Type B pancreatic cell (in vitro differentiated cells): ENCODE measurements at regions not wholly inside any gene's neighbourhood (a gene's known extent, or its start where the extent isn't known, plus 50 kb on each side); places are given as distances from the start of the nearest gene placed in this dataset.

Experiments
- DNase-seq: peaks from one replicate; pipeline ENCODE4 v3.0.0; 2021; ENCODE audit warnings: mixed read lengths; ENCODE audit not compliant: unreplicated experiment; ENCODE audit errors: extremely low spot score
- H3K27ac Mint-ChIP-seq: 2 replicates; pipeline ENCODE4 v1.8.0; 2021; ENCODE audit warnings: mild to moderate bottlenecking, mixed read lengths
- H3K27me3 Mint-ChIP-seq: 2 replicates; pipeline ENCODE4 v1.8.0; 2021; ENCODE audit warnings: mixed read lengths
- H3K36me3 Mint-ChIP-seq: 2 replicates; pipeline ENCODE4 v1.8.0; 2021; ENCODE audit warnings: mixed read lengths
- H3K4me1 Mint-ChIP-seq: one replicate; pipeline ENCODE4 v1.8.0; 2021; ENCODE audit warnings: mixed read lengths; ENCODE audit not compliant: unreplicated experiment
- H3K4me3 Mint-ChIP-seq: 2 replicates; pipeline ENCODE4 v1.8.0; 2021; ENCODE audit warnings: mild to moderate bottlenecking, mixed read lengths
- H3K9me3 Mint-ChIP-seq: 2 replicates; pipeline ENCODE4 v1.8.0; 2021; ENCODE audit warnings: mixed read lengths
- CTCF ChIP-seq: fragments of 200-600 bp; sonication (generic); conservative IDR thresholded peaks from 2 replicates; pipeline ENCODE4 v1.5.0; 2021; ENCODE audit warnings: antibody characterized with exemption, mild to moderate bottlenecking

- Mint-ChIP-seq H3K27ac (peak overlapping the region; percentile 78), H3K4me3 (no peak overlapping the region), H3K4me1 (peaks cover 57% of the 10 kb centered on the region), H3K9me3 (no peaks in the 10 kb centered on the region), H3K36me3 (no peaks in the 10 kb centered on the region), H3K27me3 (peaks cover 2% of the 10 kb centered on the region)
- DNase-seq, result no peak
- no peak for TF ChIP-seq CTCF
Observed at GRCh38 chr13:30109471-30110135, 197.7 kb downstream of the KATNAL1 start.

GRCh38 chr13:30108913-30109237 lies 198.5 kb downstream of the KATNAL1 start:
- Mint-ChIP-seq H3K4me3 (no peak overlapping the region), H3K27me3 (peaks cover 2% of the 10 kb centered on the region), H3K4me1 (peaks cover 50% of the 10 kb centered on the region), H3K9me3 (no peaks in the 10 kb centered on the region), H3K36me3 (no peaks in the 10 kb centered on the region), H3K27ac (peak overlapping the region; percentile 78)
- no peak for TF ChIP-seq CTCF
- no peak for DNase-seq

- H3K27me3 Mint-ChIP-seq, result peaks cover 2% of the 10 kb centered on the region
- DNase-seq, result no peak
- peaks cover 45% of the 10 kb centered on the region for H3K4me1 Mint-ChIP-seq
- H3K4me3 Mint-ChIP-seq, result no peak overlapping the region
- H3K36me3 Mint-ChIP-seq, result no peaks in the 10 kb centered on the region
- H3K9me3 Mint-ChIP-seq, result no peaks in the 10 kb centered on the region
- H3K27ac Mint-ChIP-seq, result peak overlapping the region; percentile 78
- TF ChIP-seq CTCF, result no peak
Observed at GRCh38 chr13:30108216-30108912, 199.0 kb downstream of the KATNAL1 start.

- Mint-ChIP-seq H3K27me3 (peaks cover 2% of the 10 kb centered on the region), H3K27ac (peak overlapping the region; percentile 30), H3K9me3 (no peaks in the 10 kb centered on the region), H3K36me3 (no peaks in the 10 kb centered on the region), H3K4me3 (no peak overlapping the region), H3K4me1 (peaks cover 38% of the 10 kb centered on the region)
- no peak for DNase-seq
- no peak for TF ChIP-seq CTCF
Observed at GRCh38 chr13:30107521-30108136, 199.7 kb downstream of the KATNAL1 start.

GRCh38 chr13:30107121-30107520 lies 200.2 kb downstream of the KATNAL1 start:
- H3K27ac Mint-ChIP-seq, result peak overlapping the region; percentile 30
- DNase-seq, result no peak
- H3K4me1 Mint-ChIP-seq, result peaks cover 35% of the 10 kb centered on the region
- no peaks in the 10 kb centered on the region for H3K9me3 Mint-ChIP-seq
- H3K36me3 Mint-ChIP-seq, result no peaks in the 10 kb centered on the region
- no peak overlapping the region for H3K4me3 Mint-ChIP-seq
- peaks cover 2% of the 10 kb centered on the region for H3K27me3 Mint-ChIP-seq
- TF ChIP-seq CTCF, result no peak
